Posterior cingulate gyrus (tissue), 11 donors: ENCODE measurements at regions not wholly inside any gene's neighbourhood (a gene's known extent, or its start where the extent isn't known, plus 50 kb on each side); places are given as distances from the start of the nearest gene placed in this dataset.
"Not testable (repeated sequence)": the region's sequence is repeated elsewhere in the genome, so short reads cannot be mapped to it uniquely, and the experiment has no call there.

ENCODE experiments used
- DNase-seq, 10 donors: peaks; one replicate each; pipeline versions ENCODE4 v3.0.0 to v3.0.0-alpha.2; 2020 to 2021; ENCODE audit warnings: mixed read lengths in 3 of 10
- intact Hi-C: fragments of 100-400 bp; cut with DNase I; formaldehyde crosslinking; loops from one replicate; pipeline ENCODE4 v1.15.1; 2023

GRCh38 chr5:60143942-60144549, 250.5 kb upstream of the PDE4D start:
- intact Hi-C loops = no loop called here

DNA sequence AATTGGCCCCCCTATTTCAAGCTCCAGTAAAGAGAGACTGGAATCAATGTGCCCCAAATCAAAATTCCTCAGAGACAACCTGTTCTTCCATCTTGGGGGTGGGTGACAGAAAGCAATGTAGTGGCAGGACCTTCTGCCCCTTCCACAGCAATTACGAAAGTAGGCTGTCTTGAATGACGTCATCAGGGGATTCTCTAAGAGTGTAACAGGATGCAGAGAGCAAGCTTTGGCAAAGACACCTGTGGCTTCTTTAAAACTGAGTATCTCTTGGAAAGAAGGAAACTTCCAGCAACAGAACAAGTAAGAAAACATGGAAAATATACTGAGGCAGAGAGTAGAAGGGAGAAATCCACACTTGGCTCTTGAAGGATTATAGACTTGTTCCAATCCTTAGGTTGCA, 247.6 kb upstream of the PDE4D start:
- no peak for DNase-seq
- intact Hi-C loops = no loop called here

More at GRCh38 chr5:60143942-60144549, 250.5 kb upstream of the PDE4D start:
- DNase-seq = no peak

GRCh38 chr5:60136841-60137240, 243.3 kb upstream of the PDE4D start:
- intact Hi-C loops = no loop called here
- DNase-seq = no peak

DNA sequence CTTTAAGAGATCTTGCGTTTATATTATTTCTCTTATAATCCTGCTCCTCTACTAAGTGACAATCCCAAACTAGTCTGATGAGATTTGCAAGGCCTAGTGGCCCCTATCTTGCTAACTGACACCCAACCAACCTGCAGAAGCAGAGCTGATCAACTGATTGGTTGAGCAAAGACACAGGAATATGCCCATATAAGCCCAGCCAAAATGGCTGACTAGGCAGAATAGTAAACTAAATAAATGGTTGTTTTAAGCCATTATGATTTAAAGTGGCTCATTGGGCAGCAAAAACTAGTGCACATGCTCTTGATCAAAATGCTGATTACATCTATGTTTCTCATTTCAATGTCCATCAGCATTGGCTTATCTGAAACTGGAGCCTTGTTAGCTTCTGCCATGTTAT, 238.0 kb upstream of the PDE4D start:
- no peak for DNase-seq
- intact Hi-C loops = no loop called here

DNA sequence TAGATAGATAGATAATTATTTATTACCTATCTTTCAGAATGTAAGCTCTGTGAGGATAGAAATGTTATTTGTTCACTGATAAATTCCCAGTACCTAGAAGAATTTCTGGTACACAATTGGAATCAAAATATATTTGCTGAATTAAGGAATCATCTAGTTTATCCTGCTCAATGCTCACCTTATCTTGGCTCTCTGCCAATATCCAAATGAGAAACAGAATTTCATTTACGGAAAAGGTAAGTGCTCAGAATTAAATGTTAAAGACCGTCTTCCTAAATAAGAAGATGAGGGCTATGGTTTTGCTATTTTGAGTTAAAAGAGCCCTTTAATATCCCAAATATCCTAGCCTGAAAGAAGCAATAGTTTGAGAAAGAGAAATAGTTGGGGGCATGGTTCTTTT, 232.1 kb upstream of the PDE4D start:
- DNase-seq = no peak
- intact Hi-C loops = no loop called here

DNA sequence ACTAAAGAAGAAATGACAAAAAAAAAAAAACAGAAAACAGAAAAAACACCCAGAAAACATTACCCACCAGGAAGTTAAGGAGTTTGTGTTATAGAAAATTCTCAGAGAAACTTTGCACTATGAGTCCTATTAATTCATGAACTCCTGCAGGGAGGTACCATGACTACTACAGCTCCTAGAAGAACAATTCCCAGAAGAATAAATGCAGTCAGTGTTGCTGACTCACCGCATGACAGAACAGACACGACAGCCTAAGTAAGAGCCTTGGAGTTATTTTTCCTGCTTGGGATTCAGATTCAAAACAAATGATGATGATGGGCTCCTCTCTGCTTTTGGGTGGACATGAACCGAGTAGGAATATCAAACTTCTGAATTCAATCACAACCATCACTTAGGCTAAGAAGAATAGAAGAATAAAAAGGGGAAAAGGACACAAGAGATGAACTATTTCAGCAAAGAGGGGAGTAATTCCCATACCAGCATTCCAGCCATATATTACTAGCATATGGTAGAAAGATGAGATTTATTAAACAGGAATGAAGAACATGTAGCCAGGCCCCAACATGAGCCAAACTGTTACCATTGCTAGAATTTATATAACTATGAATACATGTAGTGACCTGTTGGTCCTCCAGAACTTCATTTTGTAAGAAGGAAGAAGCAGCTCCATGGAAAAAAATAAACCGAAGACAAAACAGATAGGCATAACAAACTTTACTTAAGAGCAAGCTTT, 209.6 kb upstream of the PDE4D start:
- DNase-seq = no peak
- intact Hi-C loops = no loop called here

DNA sequence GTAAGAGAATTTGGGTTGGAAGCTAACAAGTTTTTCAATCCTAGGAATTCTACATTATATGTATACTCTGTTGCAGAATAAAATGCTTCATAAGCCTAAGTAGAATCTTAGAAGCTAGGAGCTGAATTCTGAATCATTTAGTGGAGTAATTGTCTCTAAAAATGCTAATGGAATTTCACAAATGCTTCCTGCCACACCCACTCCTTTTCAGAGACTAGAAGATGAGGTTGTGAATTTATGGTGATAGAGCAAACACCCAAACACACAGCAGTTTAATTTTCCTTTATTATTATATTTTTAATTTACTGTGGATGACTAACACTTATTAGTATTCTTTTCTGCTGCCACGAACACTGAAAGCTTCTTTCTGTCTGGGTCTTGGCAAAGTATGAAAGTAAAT, 208.0 kb upstream of the PDE4D start:
- intact Hi-C loops = no loop called here
- no peak for DNase-seq

DNA sequence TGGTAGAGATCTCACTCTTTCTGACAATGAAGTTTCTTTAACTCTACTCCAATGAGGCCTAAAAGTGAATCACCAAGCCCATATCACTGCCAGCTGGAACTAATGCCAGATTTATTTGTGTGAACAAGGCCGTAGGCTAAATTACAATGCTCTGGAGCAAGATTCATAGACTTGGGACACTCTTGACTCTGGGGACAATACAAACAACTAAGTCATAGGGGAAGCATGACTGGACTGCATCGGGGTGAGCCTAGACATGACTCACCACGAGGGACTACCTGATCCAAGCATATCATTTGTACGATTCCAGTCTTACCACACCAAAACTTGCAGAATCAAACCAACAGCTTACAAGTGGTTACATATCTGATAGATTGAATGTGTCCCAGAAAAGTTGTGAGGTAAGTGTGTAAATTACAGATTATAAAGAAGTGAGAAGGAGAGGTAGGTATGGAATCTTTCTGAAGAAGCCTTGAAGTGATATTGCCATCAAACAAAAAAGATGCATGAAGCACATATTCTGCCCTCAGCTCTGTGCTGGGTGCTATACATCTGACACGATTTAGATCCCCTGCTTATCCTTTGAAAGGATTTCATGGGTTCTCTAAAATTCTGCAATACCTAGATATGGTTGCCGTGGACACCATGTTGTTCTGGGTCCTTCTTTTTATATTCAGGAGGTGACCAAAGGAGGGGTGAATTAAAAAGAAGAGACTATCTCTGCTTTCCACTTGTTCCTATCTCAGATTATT, 199.3 kb upstream of the PDE4D start:
- no peak for DNase-seq
- intact Hi-C loops = no loop called here

GRCh38 chr5:60086583-60086982, 193.1 kb upstream of the PDE4D start:
- intact Hi-C loops = no loop called here
- peak in 1 of 10 donors; percentile 7 for DNase-seq

- intact Hi-C loops = no loop called here
- peak in 1 of 10 donors; percentile 55 for DNase-seq
These were observed 190.7 kb upstream of the PDE4D start for GRCh38 chr5:60084226-60084625.

DNA sequence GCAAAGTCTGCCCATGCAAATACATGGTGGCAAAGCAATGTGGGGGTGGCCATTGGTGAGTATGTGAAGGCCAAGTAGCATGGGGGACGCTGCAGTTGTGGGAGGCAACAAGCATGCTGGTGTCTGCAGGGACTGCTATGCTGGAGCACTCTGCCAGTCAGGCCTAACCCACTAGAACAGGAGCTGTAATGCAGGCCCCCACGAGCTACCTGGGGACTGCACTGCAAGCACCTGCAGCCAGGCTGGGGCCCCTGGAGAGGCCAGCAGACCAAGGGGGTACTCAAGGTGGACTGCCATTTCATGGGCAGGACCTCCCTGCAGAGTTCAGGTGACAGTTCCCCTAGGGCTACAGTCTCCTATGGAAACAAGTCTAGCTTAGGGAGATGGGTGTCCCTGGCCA, 183.8 kb upstream of the PDE4D start:
- intact Hi-C loops = no loop called here
- DNase-seq = peak in 1 of 10 donors; percentile 74

- peak in 1 of 10 donors; percentile 26 for DNase-seq
- intact Hi-C loops = no loop called here
These were observed 183.2 kb upstream of the PDE4D start for GRCh38 chr5:60076746-60077145.

DNA sequence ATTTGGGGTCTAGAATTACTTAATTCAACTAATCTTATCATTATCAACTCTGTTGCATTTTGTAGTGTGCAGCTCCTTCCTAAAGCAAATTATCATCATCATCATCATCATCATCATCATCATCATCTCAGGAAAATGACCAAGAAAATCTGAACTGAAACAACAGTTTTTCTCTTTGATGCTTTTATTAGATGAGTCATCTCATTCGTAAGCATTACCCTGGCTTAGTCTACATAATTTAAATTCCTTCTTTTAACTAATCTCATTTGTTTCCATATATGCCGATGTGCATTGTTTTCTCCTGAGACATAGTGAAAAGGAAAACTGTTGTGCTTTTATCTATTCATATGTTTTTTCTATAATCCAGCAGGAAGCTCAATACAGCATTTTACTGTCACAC, 173.0 kb upstream of the PDE4D start:
- no peak for DNase-seq
- intact Hi-C loops = no loop called here

DNA sequence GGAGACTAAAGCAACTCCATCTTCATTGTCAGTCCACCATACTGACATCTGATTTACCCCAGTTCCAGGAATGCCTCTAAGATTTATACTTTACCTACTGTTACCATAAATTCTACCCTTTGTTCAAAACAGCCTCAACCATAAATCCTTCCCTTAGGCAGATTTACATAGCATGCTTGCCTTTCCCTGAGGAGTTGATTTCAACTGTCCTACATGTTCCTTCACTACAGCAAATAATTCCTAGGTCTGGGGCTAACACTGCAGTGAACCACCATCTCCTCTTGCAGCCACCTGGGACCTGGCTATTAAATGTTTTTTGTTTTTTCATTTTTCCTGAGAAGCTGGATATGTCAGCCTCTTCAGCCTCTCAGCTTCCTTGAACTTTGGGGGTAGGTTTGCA, 166.9 kb upstream of the PDE4D start:
- intact Hi-C loops = no loop called here
- DNase-seq = no peak

DNA sequence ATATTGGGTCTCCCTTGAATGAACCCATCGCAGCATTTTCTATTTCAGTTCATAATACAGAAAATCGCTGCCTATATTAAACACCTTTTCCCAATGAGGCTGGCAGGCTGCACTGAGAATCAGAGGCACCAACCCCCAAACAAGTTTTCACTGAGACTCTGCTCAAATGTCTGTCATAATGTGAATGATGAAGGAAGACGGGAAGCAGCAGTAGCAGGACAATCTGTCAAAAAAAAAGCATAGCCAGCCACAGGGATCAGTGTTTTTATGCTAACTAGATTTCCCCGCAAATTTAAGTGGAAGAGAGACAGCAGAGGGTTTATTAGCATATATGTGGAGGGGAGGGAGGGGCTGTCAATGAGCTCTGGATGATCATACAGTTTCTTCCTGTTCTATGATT, 162.7 kb upstream of the PDE4D start:
- DNase-seq = peak in 1 of 10 donors; percentile 9
- intact Hi-C loops = no loop called here

- intact Hi-C loops = no loop called here
These were observed 161.6 kb upstream of the PDE4D start for GRCh38 chr5:60055168-60055567.

DNA sequence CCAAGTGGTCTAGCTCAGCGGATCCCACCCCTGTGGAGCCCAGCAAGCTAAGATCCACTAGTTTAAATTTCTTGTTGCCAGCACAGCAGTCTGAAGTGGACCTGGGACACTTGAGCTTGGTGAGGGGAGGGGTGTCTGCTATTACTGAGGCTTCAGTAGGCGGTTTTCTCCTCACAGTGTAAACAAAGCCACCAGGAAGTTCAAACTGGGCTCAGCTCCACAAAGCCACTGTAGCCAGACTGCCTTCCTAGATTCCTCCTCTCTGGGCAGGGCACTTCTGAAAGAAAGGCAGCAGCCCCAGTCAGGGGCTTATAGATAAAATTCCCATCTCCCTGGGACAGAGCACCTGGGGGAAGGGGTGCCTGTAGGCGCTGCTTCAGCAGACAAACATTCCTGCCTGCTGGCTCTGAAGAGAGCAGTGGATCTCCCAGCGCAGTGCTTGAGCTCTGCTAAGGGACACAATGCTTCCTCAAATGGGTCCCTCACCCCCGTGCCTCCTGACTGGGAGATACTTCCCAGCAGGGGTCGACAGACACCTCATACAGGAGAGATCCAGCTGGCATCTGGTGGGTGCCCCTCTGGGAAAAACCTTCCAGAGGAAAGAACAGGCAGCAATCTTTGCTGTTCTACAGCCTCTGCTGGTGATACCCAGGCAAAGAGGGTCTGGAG, 148.6 kb upstream of the PDE4D start:
- intact Hi-C loops, DNase-seq: not testable (repeated sequence)

More at GRCh38 chr5:60055168-60055567, 161.6 kb upstream of the PDE4D start:
- no peak for DNase-seq

DNA sequence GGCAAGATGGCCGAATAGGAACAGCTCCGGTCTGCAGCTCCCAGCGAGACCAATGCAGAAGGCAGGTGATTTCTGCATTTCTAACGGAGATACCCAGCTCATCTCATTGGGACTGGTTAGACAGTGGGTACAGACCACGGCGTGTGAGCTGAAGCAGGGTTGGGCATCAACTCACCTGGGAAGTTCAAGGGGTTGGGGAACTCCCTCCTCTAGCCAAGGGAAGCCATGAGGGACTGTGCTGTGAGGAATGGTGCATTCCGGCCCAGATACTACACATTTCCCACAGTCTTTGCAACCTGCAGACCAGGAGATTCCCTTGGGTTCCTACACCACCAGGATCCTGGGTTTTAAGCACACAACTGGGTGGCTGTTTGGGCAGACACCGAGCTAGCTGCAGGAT, 148.0 kb upstream of the PDE4D start:
- DNase-seq, intact Hi-C loops: not testable (repeated sequence)

GRCh38 chr5:60036192-60036938, 142.8 kb upstream of the PDE4D start:
- no peak for DNase-seq
- intact Hi-C loops = no loop called here

DNA sequence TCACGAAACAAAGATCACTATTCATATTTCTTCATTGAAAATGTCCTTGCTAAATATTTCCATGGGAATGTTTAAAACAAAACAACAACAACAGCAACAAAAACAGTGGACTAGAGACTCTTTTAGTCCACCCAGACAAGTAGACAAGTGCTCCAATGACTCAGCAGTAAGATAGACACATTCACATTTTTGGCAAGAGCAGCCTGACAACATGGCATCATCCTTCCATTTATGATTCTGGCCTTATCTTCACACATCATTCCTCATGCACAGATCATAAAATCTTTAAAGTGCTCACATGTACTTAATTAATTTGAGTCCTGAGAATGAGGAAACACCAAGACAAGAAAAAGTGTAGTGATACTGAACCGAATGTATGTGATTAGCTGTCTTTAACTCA, 132.6 kb upstream of the PDE4D start:
- DNase-seq = no peak
- intact Hi-C loops = no loop called here
